Endothelial cell of umbilical vein (primary cell): ENCODE measurements at regions not wholly inside any gene's neighbourhood (a gene's known extent, or its start where the extent isn't known, plus 50 kb on each side); places are given as distances from the start of the nearest gene placed in this dataset.

Experiments
- BruUV-seq: library from RNA; stranded (reverse); fragments of 400-500 nt; replicated peaks from 2 replicates; lab custom pipeline; 2021; lab: Mats Ljungman, UMichigan
- CTCF ChIA-PET: fragments of 300-600, 350-600 bp; sonication (Branson Sonifier 250); formaldehyde crosslinking; loops from one replicate; lab custom pipeline; 2021; ENCODE audit warnings: antibody characterized with exemption, inconsistent platforms; lab: Charles Lee
- POLR2A ChIA-PET: fragments of 300-600, 350-600 bp; sonication (Branson Sonifier 250); formaldehyde crosslinking; loops from one replicate; lab custom pipeline; 2021; ENCODE audit warnings: antibody characterized with exemption, inconsistent platforms; lab: Charles Lee
- DNase-seq: peaks from one replicate; pipeline ENCODE4 v3.0.0-alpha.2; 2011; ENCODE audit warnings: low read depth, low spot score
- FAIRE-seq: peaks from 2 replicates; lab custom pipeline; 2011; peaks lifted over from hg19 to GRCh38; lab: Jason Lieb, UNC
- H2AFZ ChIP-seq: 2 replicates; pipeline ENCODE4 v1.6.0; 2012; ENCODE audit warnings: low read depth, low read length, control low read depth, inconsistent platforms
- H3K27ac ChIP-seq: 2 replicates; pipeline ENCODE4 v1.5.1; 2011; ENCODE audit warnings: low read depth, mild to moderate bottlenecking, control low read depth, low read length, moderate library complexity; ENCODE audit not compliant: insufficient read depth
- H3K27me3 ChIP-seq, 2 experiments: 2 replicates each; pipeline versions ENCODE4 v1.6.0 to v1.6.1; 2011; ENCODE audit warnings: low read length in 2 of 2, mixed read lengths in 1 of 2; ENCODE audit not compliant: control insufficient read depth in 2 of 2, insufficient read depth in 2 of 2
- H3K36me3 ChIP-seq, 2 experiments: 2 replicates in 1 of 2; 3 replicates in 1 of 2; pipeline ENCODE4 v1.5.1; 2011; ENCODE audit warnings: low read length in 2 of 2, mild to moderate bottlenecking in 1 of 2, moderate library complexity in 1 of 2; ENCODE audit not compliant: control insufficient read depth in 2 of 2, insufficient read depth in 2 of 2; ENCODE audit errors: extremely low read depth in 1 of 2
- H3K4me1 ChIP-seq: 3 replicates; pipeline ENCODE4 v1.5.1; 2011; ENCODE audit warnings: mild to moderate bottlenecking, low read length; ENCODE audit not compliant: control insufficient read depth, insufficient read depth; ENCODE audit errors: extremely low read depth
- H3K4me2 ChIP-seq: 2 replicates; pipeline ENCODE4 v1.6.1; 2011; ENCODE audit warnings: low read length, control low read depth, mixed read lengths; ENCODE audit not compliant: insufficient read depth
- H3K4me3 ChIP-seq, 3 experiments: fragments of 200-600 bp in 1 of 3; sonication (generic), shearing (Covaris generic) in 1 of 3; replicated peaks in 1 of 3; 2 replicates each; pipeline ENCODE4 v1.5.1; 2011 to 2016; ENCODE audit warnings: control low read depth in 3 of 3, low read length in 3 of 3, mild to moderate bottlenecking in 2 of 3, inconsistent platforms in 1 of 3, low read depth in 1 of 3, moderate library complexity in 1 of 3; ENCODE audit not compliant: insufficient read depth in 1 of 3
- H3K79me2 ChIP-seq: 2 replicates; pipeline ENCODE4 v1.6.0; 2012; ENCODE audit warnings: low read length, inconsistent platforms; ENCODE audit not compliant: control insufficient read depth, insufficient read depth
- H3K9ac ChIP-seq: replicated peaks from 2 replicates; pipeline ENCODE3; 2011; ENCODE audit warnings: low read length, control low read depth; ENCODE audit not compliant: insufficient read depth; ENCODE audit errors: extremely low read depth
- H3K9me1 ChIP-seq: replicated peaks from 3 replicates; pipeline ENCODE4 v1.6.0; 2011; ENCODE audit warnings: mild to moderate bottlenecking, low read length; ENCODE audit not compliant: control insufficient read depth, insufficient read depth; ENCODE audit errors: extremely low read depth
- H3K9me3 ChIP-seq: replicated peaks from 2 replicates; pipeline ENCODE4 v1.5.1; 2012; ENCODE audit warnings: low read length, inconsistent platforms; ENCODE audit not compliant: control insufficient read depth, insufficient read depth
- H4K20me1 ChIP-seq: replicated peaks from 2 replicates; pipeline ENCODE3; 2011; ENCODE audit warnings: mild to moderate bottlenecking, low read length; ENCODE audit not compliant: control insufficient read depth, insufficient read depth; ENCODE audit errors: extremely low read depth
- CTCF ChIP-seq, 2 donors: IDR thresholded peaks; 1 replicate in 1 of 2; 2 replicates in 1 of 2; pipeline ENCODE4 v1.5.1; 2011; ENCODE audit warnings: low read length in 2 of 2, mild to moderate bottlenecking in 2 of 2, moderate library complexity in 2 of 2, control low read depth in 1 of 2, inconsistent platforms in 1 of 2, low read depth in 1 of 2; ENCODE audit not compliant: insufficient read depth in 1 of 2; ENCODE audit errors: extremely low read depth in 1 of 2
- EZH2 ChIP-seq: IDR thresholded peaks from 2 replicates; pipeline ENCODE4 v1.6.1; 2012; ENCODE audit warnings: borderline replicate concordance, low read depth, mild to moderate bottlenecking, moderate library complexity, low read length, inconsistent platforms; ENCODE audit not compliant: severe bottlenecking
- FOS ChIP-seq: IDR thresholded peaks from 2 replicates; pipeline ENCODE4 v1.6.1; 2011; ENCODE audit warnings: mild to moderate bottlenecking, low read length, moderate library complexity, borderline replicate concordance; ENCODE audit not compliant: insufficient read depth
- GATA2 ChIP-seq: IDR thresholded peaks from 2 replicates; pipeline ENCODE4 v1.7.0; 2011; ENCODE audit warnings: low read depth, mild to moderate bottlenecking, moderate library complexity, mixed read lengths, low read length; ENCODE audit not compliant: insufficient read length, insufficient read depth
- JUN ChIP-seq: IDR thresholded peaks from 2 replicates; pipeline ENCODE4 v1.6.1; 2011; ENCODE audit warnings: borderline replicate concordance, low read depth; ENCODE audit not compliant: insufficient read length, insufficient read depth
- MAX ChIP-seq: IDR thresholded peaks from 2 replicates; pipeline ENCODE4 v1.6.1; 2011; ENCODE audit not compliant: insufficient read depth, insufficient read length
- MYC ChIP-seq: IDR thresholded peaks from one replicate; pipeline ENCODE4 v1.6.1; 2011; ENCODE audit warnings: mild to moderate bottlenecking, low read depth, low read length
- POLR2A ChIP-seq: IDR thresholded peaks from 2 replicates; pipeline ENCODE4 v1.6.1; 2012; ENCODE audit warnings: low read depth, mild to moderate bottlenecking, control low read depth, low read length
- POLR2AphosphoS5 ChIP-seq: IDR thresholded peaks from 2 replicates; pipeline ENCODE4 v1.6.1; 2012; ENCODE audit warnings: low read depth, mild to moderate bottlenecking, control low read depth, low read length, moderate library complexity; ENCODE audit not compliant: insufficient read depth
- dilution Hi-C: fragments of 300-500 bp; cut with MboI; formaldehyde crosslinking; loops from one replicate; pipeline ENCODE4 v1.15.0; 2019; ENCODE audit warnings: low sequenced_read_pairs; ENCODE audit not compliant: extremely low pct_ligation_motif_present
- intact Hi-C: fragments of 100-400 bp; cut with micrococcal nuclease; formaldehyde crosslinking; loops from one replicate; pipeline ENCODE4 v1.10.0; 2022

- Histone ChIP-seq H3K4me3 (no peak overlapping the region), H3K4me2 (no peak overlapping the region), H2AFZ (no peak overlapping the region), H3K9me3 (peaks cover 2% of the 10 kb centered on the region), H3K9me1 (no peaks in the 10 kb centered on the region), H3K27ac (no peak overlapping the region), H4K20me1 (no peaks in the 10 kb centered on the region), H3K27me3 (no peaks in the 10 kb centered on the region), H3K36me3 (no peaks in the 10 kb centered on the region), H3K79me2 (no peaks in the 10 kb centered on the region), H3K4me1 (no peaks in the 10 kb centered on the region), H3K9ac (no peak overlapping the region)
- no TSS peak for BruUV-seq
- dilution Hi-C loops (no loop called here), intact Hi-C loops (no loop called here)
- TF ChIP-seq EZH2 (no peak), CTCF (IDR thresholded peaks at IDR 0.05; ENCODE audit: extremely low read depth in 1 of 2, insufficient read depth in 1 of 2, low read depth in 1 of 2, low read length in 2 of 2) (no peak), MYC (no peak), MAX (no peak), POLR2AphosphoS5 (no peak), FOS (no peak), POLR2A (no peak), GATA2 (no peak), JUN (no peak)
- DNase-seq (no peak), FAIRE-seq (no peak)
- POLR2A ChIA-PET: no interaction called here
- CTCF ChIA-PET: no interaction called here
Observed at GRCh38 chr4:187814737-187815465, 180.7 kb upstream of the ZFP42 start.
